Left ventricle myocardium superior (tissue), 1 donor: ENCODE measurements at regions not wholly inside any gene's neighbourhood (a gene's known extent, or its start where the extent isn't known, plus 50 kb on each side); places are given as distances from the start of the nearest gene placed in this dataset.

Source experiments
- ATAC-seq: fragments of 200-7000 bp; cut with Tn5 transposase; one replicate; pipeline ENCODE4 v1.9.1; 2020; ENCODE audit warnings: mild to moderate bottlenecking, moderate library complexity
- DNase-seq: peaks from one replicate; pipeline ENCODE4 v3.0.0-alpha.2; 2020
- intact Hi-C: fragments of 100-400 bp; cut with micrococcal nuclease; formaldehyde crosslinking; loops from one replicate; pipeline ENCODE4 v1.11.0; 2022
- donor health status: DM: no; HTN: yes; CAD: no; lungs with severe emphysema.

GRCh38 chr18:39058386-39059000 lies 1492.9 kb upstream of the CELF4 start:
- ATAC-seq, result no peak
- intact Hi-C loops, result no loop called here
- DNase-seq, result no peak

GRCh38 chr18:39057423-39058064 lies 1491.9 kb upstream of the CELF4 start:
- DNase-seq (no peak), ATAC-seq (no peak)
- intact Hi-C loops, result no loop called here

- intact Hi-C loops, result no loop called here
- no peak for ATAC-seq
- no peak for DNase-seq
Measured at GRCh38 chr18:39053571-39053970, 1488.0 kb upstream of the CELF4 start.

- DNase-seq (no peak), ATAC-seq (no peak)
- intact Hi-C loops, result no loop called here
Measured at GRCh38 chr18:39051013-39051412, 1485.4 kb upstream of the CELF4 start.

- DNase-seq, result no peak
- intact Hi-C loops, result no loop called here
- ATAC-seq, result no peak
Measured at GRCh38 chr18:39039813-39040212, 1474.2 kb upstream of the CELF4 start.

- DNase-seq (no peak), ATAC-seq (no peak)
- intact Hi-C loops, result no loop called here
Measured at GRCh38 chr18:39037925-39038324, 1472.3 kb upstream of the CELF4 start.

GRCh38 chr18:39033312-39033711 lies 1467.7 kb upstream of the CELF4 start:
- intact Hi-C loops, result no loop called here

GRCh38 chr18:39031647-39032046 lies 1466.0 kb upstream of the CELF4 start:
- ATAC-seq (no peak), DNase-seq (no peak)
- intact Hi-C loops, result no loop called here

More at GRCh38 chr18:39033312-39033711, 1467.7 kb upstream of the CELF4 start:
- DNase-seq (no peak), ATAC-seq (no peak)

- intact Hi-C loops, result no loop called here
- no peak for ATAC-seq
- DNase-seq, result no peak
Measured at GRCh38 chr18:39030124-39030655, 1464.6 kb upstream of the CELF4 start.

- DNase-seq (no peak), ATAC-seq (no peak)
- intact Hi-C loops, result no loop called here
Measured at GRCh38 chr18:39025531-39025930, 1459.9 kb upstream of the CELF4 start.

- ATAC-seq, result no peak
- intact Hi-C loops, result no loop called here
Measured at GRCh38 chr18:39019989-39020388, 1454.4 kb upstream of the CELF4 start.

GRCh38 chr18:39007031-39007902 lies 1441.7 kb upstream of the CELF4 start:
- DNase-seq (no peak), ATAC-seq (no peak)
- intact Hi-C loops, result no loop called here

More at GRCh38 chr18:39019989-39020388, 1454.4 kb upstream of the CELF4 start:
- no peak for DNase-seq

GRCh38 chr18:38996056-38996455 lies 1430.5 kb upstream of the CELF4 start:
- no peak for DNase-seq
- intact Hi-C loops, result no loop called here
- ATAC-seq, result no peak

- intact Hi-C loops, result no loop called here
- no peak for DNase-seq
- no peak for ATAC-seq
Measured at GRCh38 chr18:38993342-38993741, 1427.7 kb upstream of the CELF4 start.

GRCh38 chr18:38984968-38985367 lies 1419.4 kb upstream of the CELF4 start:
- ATAC-seq (no peak), DNase-seq (no peak)

GRCh38 chr18:38982072-38982471 lies 1416.5 kb upstream of the CELF4 start:
- intact Hi-C loops, result no loop called here
- ATAC-seq, result no peak
- DNase-seq, result no peak

More at GRCh38 chr18:38984968-38985367, 1419.4 kb upstream of the CELF4 start:
- intact Hi-C loops, result no loop called here

- DNase-seq, result no peak
- intact Hi-C loops, result no loop called here
- no peak for ATAC-seq
Measured at GRCh38 chr18:38981389-38981788, 1415.8 kb upstream of the CELF4 start.

- ATAC-seq (no peak), DNase-seq (no peak)
- intact Hi-C loops, result no loop called here
Measured at GRCh38 chr18:38980420-38980819, 1414.8 kb upstream of the CELF4 start.

- intact Hi-C loops, result no loop called here
- ATAC-seq (no peak), DNase-seq (no peak)
Measured at GRCh38 chr18:38972571-38972970, 1407.0 kb upstream of the CELF4 start.

GRCh38 chr18:38971881-38972280 lies 1406.3 kb upstream of the CELF4 start:
- ATAC-seq, result no peak
- intact Hi-C loops, result no loop called here
- no peak for DNase-seq
